ENCODE measurements at regions not wholly inside any gene's neighbourhood (a gene's known extent, or its start where the extent isn't known, plus 50 kb on each side); places are given as distances from the start of the nearest gene placed in this dataset.
A peak's percentile ranks its signal among the peaks of the same experiment; 100 is the strongest.

- TF ChIP-seq, protein P1, sequence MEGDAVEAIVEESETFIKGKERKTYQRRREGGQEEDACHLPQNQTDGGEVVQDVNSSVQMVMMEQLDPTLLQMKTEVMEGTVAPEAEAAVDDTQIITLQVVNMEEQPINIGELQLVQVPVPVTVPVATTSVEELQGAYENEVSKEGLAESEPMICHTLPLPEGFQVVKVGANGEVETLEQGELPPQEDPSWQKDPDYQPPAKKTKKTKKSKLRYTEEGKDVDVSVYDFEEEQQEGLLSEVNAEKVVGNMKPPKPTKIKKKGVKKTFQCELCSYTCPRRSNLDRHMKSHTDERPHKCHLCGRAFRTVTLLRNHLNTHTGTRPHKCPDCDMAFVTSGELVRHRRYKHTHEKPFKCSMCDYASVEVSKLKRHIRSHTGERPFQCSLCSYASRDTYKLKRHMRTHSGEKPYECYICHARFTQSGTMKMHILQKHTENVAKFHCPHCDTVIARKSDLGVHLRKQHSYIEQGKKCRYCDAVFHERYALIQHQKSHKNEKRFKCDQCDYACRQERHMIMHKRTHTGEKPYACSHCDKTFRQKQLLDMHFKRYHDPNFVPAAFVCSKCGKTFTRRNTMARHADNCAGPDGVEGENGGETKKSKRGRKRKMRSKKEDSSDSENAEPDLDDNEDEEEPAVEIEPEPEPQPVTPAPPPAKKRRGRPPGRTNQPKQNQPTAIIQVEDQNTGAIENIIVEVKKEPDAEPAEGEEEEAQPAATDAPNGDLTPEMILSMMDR (conservative IDR thresholded peaks at IDR 0.05; ENCODE audit: low read length) = peak; percentile 47
- no peak for TF ChIP-seq EZH2phosphoT487 (IDR thresholded peaks at IDR 0.05; ENCODE audit: borderline replicate concordance)
Observed at GRCh38 chr3:76024640-76025039, 239.3 kb upstream of the ZNF717 start.

DNA sequence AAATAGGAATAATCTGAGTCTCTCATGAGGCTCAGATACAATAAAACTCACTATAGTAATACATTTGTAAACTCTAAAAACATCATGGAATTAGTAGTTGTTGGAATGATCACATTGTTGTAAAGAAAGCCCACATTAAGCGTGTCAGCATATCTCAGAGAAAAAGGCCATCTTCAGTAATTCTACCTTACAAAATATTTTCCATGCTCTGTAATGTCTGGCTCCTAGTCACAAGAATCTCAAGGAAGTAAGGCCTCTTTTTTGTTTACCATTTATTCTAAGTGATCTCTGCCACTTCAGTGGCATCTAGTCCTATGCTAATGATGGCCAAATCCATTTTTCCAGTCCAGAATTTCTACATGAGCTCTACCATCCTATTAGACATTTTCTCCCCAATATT, 240.2 kb upstream of the ZNF717 start:
- H3K36me3 ChIP-seq (ENCODE audit: insufficient read depth, low read length) = no peaks in the 10 kb centered on the region
- no peak overlapping the region for H3K9ac ChIP-seq (ENCODE audit: low read depth, low read length, poor library complexity, severe bottlenecking)
- no peaks in the 10 kb centered on the region for H3K79me2 ChIP-seq (ENCODE audit: insufficient read depth, low read length)
- H3K4me1 ChIP-seq (ENCODE audit: insufficient read depth, low read length, poor library complexity, severe bottlenecking) = no peaks in the 10 kb centered on the region
- H3K9me2 ChIP-seq (replicated peaks; ENCODE audit: low read depth, low read length) = no peaks in the 10 kb centered on the region
- no peak for TF ChIP-seq EZH2phosphoT487 (IDR thresholded peaks at IDR 0.05; ENCODE audit: borderline replicate concordance)
- TF ChIP-seq, protein P1 (conservative IDR thresholded peaks at IDR 0.05; ENCODE audit: low read length) = no peak
- H3K9me3 ChIP-seq (ENCODE audit: insufficient read depth, low read depth, low read length) = no peaks in the 10 kb centered on the region
- H2AFZ ChIP-seq (ENCODE audit: low read length) = no peak overlapping the region
- no peak overlapping the region for H3K4me2 ChIP-seq (ENCODE audit: low read depth, low read length, poor library complexity, severe bottlenecking)
- no peaks in the 10 kb centered on the region for H4K20me1 ChIP-seq (ENCODE audit: insufficient read depth, low read length, poor library complexity, severe bottlenecking)
- no peaks in the 10 kb centered on the region for H3F3A ChIP-seq (ENCODE audit: low read depth)
- H3K4me3 ChIP-seq (ENCODE audit: low read length, poor library complexity, severe bottlenecking) = no peak overlapping the region
- H3K27me3 ChIP-seq (ENCODE audit: insufficient read depth, low read length, poor library complexity, severe bottlenecking) = no peaks in the 10 kb centered on the region

More at GRCh38 chr3:76024640-76025039, 239.3 kb upstream of the ZNF717 start:
- H3K4me3 ChIP-seq (ENCODE audit: low read length, poor library complexity, severe bottlenecking) = no peak overlapping the region
- no peaks in the 10 kb centered on the region for H3K36me3 ChIP-seq (ENCODE audit: insufficient read depth, low read length)
- no peaks in the 10 kb centered on the region for H3K9me2 ChIP-seq (replicated peaks; ENCODE audit: low read depth, low read length)
- H3K79me2 ChIP-seq (ENCODE audit: insufficient read depth, low read length) = no peaks in the 10 kb centered on the region
- H3K9me3 ChIP-seq (ENCODE audit: insufficient read depth, low read depth, low read length) = no peaks in the 10 kb centered on the region
- H3K4me1 ChIP-seq (ENCODE audit: insufficient read depth, low read length, poor library complexity, severe bottlenecking) = no peaks in the 10 kb centered on the region
- no peak overlapping the region for H2AFZ ChIP-seq (ENCODE audit: low read length)
- no peaks in the 10 kb centered on the region for H4K20me1 ChIP-seq (ENCODE audit: insufficient read depth, low read length, poor library complexity, severe bottlenecking)
- no peak overlapping the region for H3K9ac ChIP-seq (ENCODE audit: low read depth, low read length, poor library complexity, severe bottlenecking)
- H3F3A ChIP-seq (ENCODE audit: low read depth) = no peaks in the 10 kb centered on the region
- H3K4me2 ChIP-seq (ENCODE audit: low read depth, low read length, poor library complexity, severe bottlenecking) = no peak overlapping the region
- no peaks in the 10 kb centered on the region for H3K27me3 ChIP-seq (ENCODE audit: insufficient read depth, low read length, poor library complexity, severe bottlenecking)

- no peak for TF ChIP-seq EZH2phosphoT487 (IDR thresholded peaks at IDR 0.05; ENCODE audit: borderline replicate concordance)
- TF ChIP-seq, protein P1 (conservative IDR thresholded peaks at IDR 0.05; ENCODE audit: low read length) = no peak
- no peaks in the 10 kb centered on the region for H3K4me1 ChIP-seq (ENCODE audit: insufficient read depth, low read length, poor library complexity, severe bottlenecking)
- no peaks in the 10 kb centered on the region for H3K79me2 ChIP-seq (ENCODE audit: insufficient read depth, low read length)
- H3K9me2 ChIP-seq (replicated peaks; ENCODE audit: low read depth, low read length) = no peaks in the 10 kb centered on the region
- H4K20me1 ChIP-seq (ENCODE audit: insufficient read depth, low read length, poor library complexity, severe bottlenecking) = no peaks in the 10 kb centered on the region
- no peak overlapping the region for H3K4me2 ChIP-seq (ENCODE audit: low read depth, low read length, poor library complexity, severe bottlenecking)
- H3K36me3 ChIP-seq (ENCODE audit: insufficient read depth, low read length) = no peaks in the 10 kb centered on the region
- no peaks in the 10 kb centered on the region for H3K27me3 ChIP-seq (ENCODE audit: insufficient read depth, low read length, poor library complexity, severe bottlenecking)
- no peaks in the 10 kb centered on the region for H3K9me3 ChIP-seq (ENCODE audit: insufficient read depth, low read depth, low read length)
- no peak overlapping the region for H3K9ac ChIP-seq (ENCODE audit: low read depth, low read length, poor library complexity, severe bottlenecking)
- H3F3A ChIP-seq (ENCODE audit: low read depth) = no peaks in the 10 kb centered on the region
- H2AFZ ChIP-seq (ENCODE audit: low read length) = no peak overlapping the region
- H3K4me3 ChIP-seq (ENCODE audit: low read length, poor library complexity, severe bottlenecking) = no peak overlapping the region
Observed at GRCh38 chr3:76026379-76026778, 241.0 kb upstream of the ZNF717 start.

Data from Loucy (cell line).